BLaER1 (cell line): ENCODE measurements at regions not wholly inside any gene's neighbourhood (a gene's known extent, or its start where the extent isn't known, plus 50 kb on each side); places are given as distances from the start of the nearest gene placed in this dataset.

ENCODE experiments used
- H3K27ac ChIP-seq: shearing (Covaris generic); formaldehyde crosslinking; 2 replicates; pipeline ENCODE4 v1.8.1; 2022
- H3K27me3 ChIP-seq: shearing (Covaris generic); formaldehyde crosslinking; 2 replicates; pipeline ENCODE4 v1.8.1; 2022
- H3K36me3 ChIP-seq: shearing (Covaris generic); formaldehyde crosslinking; 2 replicates; pipeline ENCODE4 v1.8.1; 2022
- H3K4me1 ChIP-seq: shearing (Covaris generic); formaldehyde crosslinking; 2 replicates; pipeline ENCODE4 v1.8.1; 2022
- H3K4me2 ChIP-seq: shearing (Covaris generic); formaldehyde crosslinking; 2 replicates; pipeline ENCODE4 v1.8.1; 2022
- H3K4me3 ChIP-seq: shearing (Covaris generic); formaldehyde crosslinking; 2 replicates; pipeline ENCODE4 v1.8.1; 2022
- H3K9ac ChIP-seq: shearing (Covaris generic); formaldehyde crosslinking; 2 replicates; pipeline ENCODE4 v1.8.1; 2022
- H3K9me3 ChIP-seq: shearing (Covaris generic); formaldehyde crosslinking; 2 replicates; pipeline ENCODE4 v1.8.1; 2022
- H4K20me1 ChIP-seq: shearing (Covaris generic); formaldehyde crosslinking; 2 replicates; pipeline ENCODE4 v1.8.1; 2022
- Cebpa-rat ChIP-seq: shearing (Covaris generic); IDR thresholded peaks from 2 replicates; pipeline ENCODE4 v1.8.1; 2022

GRCh38 chr4:123312951-123313592, 83.5 kb upstream of the SPRY1 start:
- TF ChIP-seq Cebpa-rat, result no peak
- 0 out of 2 replicates have a peak, but pooled peaks cover 7% of the 10 kb centered on the region for H3K36me3 ChIP-seq
- H3K27me3 ChIP-seq, result no peaks in the 10 kb centered on the region
- no peak overlapping the region for H3K4me2 ChIP-seq
- H3K4me3 ChIP-seq, result no peak overlapping the region
- no peak overlapping the region for H3K27ac ChIP-seq
- no peaks in the 10 kb centered on the region for H3K4me1 ChIP-seq
- no peaks in the 10 kb centered on the region for H4K20me1 ChIP-seq
- H3K9ac ChIP-seq, result no peak overlapping the region
- H3K9me3 ChIP-seq, result no peaks in the 10 kb centered on the region; the same call in 1 of the 2 replicates

- Histone ChIP-seq H3K4me2 (no peak overlapping the region), H3K9ac (no peak overlapping the region), H3K27me3 (no peaks in the 10 kb centered on the region), H3K36me3 (0 out of 2 replicates have a peak, but pooled peaks cover 7% of the 10 kb centered on the region), H3K4me1 (no peaks in the 10 kb centered on the region), H3K9me3 (no peaks in the 10 kb centered on the region; the same call in 1 of the 2 replicates), H3K4me3 (no peak overlapping the region), H3K27ac (no peak overlapping the region), H4K20me1 (no peaks in the 10 kb centered on the region)
- no peak for TF ChIP-seq Cebpa-rat
Observed at GRCh38 chr4:123315617-123316016, 81.0 kb upstream of the SPRY1 start.

- H3K4me1 ChIP-seq, result no peaks in the 10 kb centered on the region
- no peak overlapping the region for H3K9ac ChIP-seq
- no peak for TF ChIP-seq Cebpa-rat
- no peak overlapping the region for H3K27ac ChIP-seq
- 0 out of 2 replicates have a peak, but pooled peaks cover 7% of the 10 kb centered on the region for H3K36me3 ChIP-seq
- no peak overlapping the region for H3K4me3 ChIP-seq
- no peak overlapping the region for H3K4me2 ChIP-seq
- H3K9me3 ChIP-seq, result peaks cover 11% of the 10 kb centered on the region
- no peaks in the 10 kb centered on the region for H3K27me3 ChIP-seq
- H4K20me1 ChIP-seq, result no peaks in the 10 kb centered on the region
Observed at GRCh38 chr4:123317211-123317610, 79.4 kb upstream of the SPRY1 start.

GRCh38 chr4:123319639-123320038, 77.0 kb upstream of the SPRY1 start:
- Histone ChIP-seq H3K4me1 (peaks cover 4% of the 10 kb centered on the region), H3K9me3 (peaks cover 21% of the 10 kb centered on the region), H3K9ac (no peak overlapping the region), H4K20me1 (no peaks in the 10 kb centered on the region), H3K27me3 (no peaks in the 10 kb centered on the region), H3K4me2 (no peak overlapping the region), H3K4me3 (no peak overlapping the region), H3K27ac (no peak overlapping the region), H3K36me3 (0 out of 2 replicates have a peak, but pooled peaks cover 7% of the 10 kb centered on the region)
- no peak for TF ChIP-seq Cebpa-rat

GRCh38 chr4:123323998-123324397, 72.6 kb upstream of the SPRY1 start:
- H3K27ac ChIP-seq, result no peak overlapping the region

GRCh38 chr4:123325241-123325681, 71.3 kb upstream of the SPRY1 start:
- no peak for TF ChIP-seq Cebpa-rat
- H3K9ac ChIP-seq, result no peak overlapping the region
- H3K4me2 ChIP-seq, result peak overlapping the region; percentile 68
- peak overlapping the region; percentile 16; the same call in 1 of the 2 replicates for H3K4me3 ChIP-seq
- H3K9me3 ChIP-seq, result peaks cover 42% of the 10 kb centered on the region
- H4K20me1 ChIP-seq, result no peaks in the 10 kb centered on the region
- peaks cover 39% of the 10 kb centered on the region for H3K4me1 ChIP-seq
- H3K36me3 ChIP-seq, result no peaks in the 10 kb centered on the region
- peak overlapping the region; percentile 74 for H3K27ac ChIP-seq
- H3K27me3 ChIP-seq, result no peaks in the 10 kb centered on the region

More at GRCh38 chr4:123323998-123324397, 72.6 kb upstream of the SPRY1 start:
- H3K27me3 ChIP-seq, result no peaks in the 10 kb centered on the region
- no peak overlapping the region for H3K4me2 ChIP-seq
- no peaks in the 10 kb centered on the region for H3K36me3 ChIP-seq
- peaks cover 39% of the 10 kb centered on the region for H3K4me1 ChIP-seq
- H3K4me3 ChIP-seq, result no peak overlapping the region
- H3K9ac ChIP-seq, result no peak overlapping the region
- no peak for TF ChIP-seq Cebpa-rat
- no peaks in the 10 kb centered on the region for H4K20me1 ChIP-seq
- H3K9me3 ChIP-seq, result peaks cover 32% of the 10 kb centered on the region

- H3K27ac ChIP-seq, result peak overlapping the region; percentile 42
- no peak overlapping the region for H3K9ac ChIP-seq
- H3K36me3 ChIP-seq, result no peaks in the 10 kb centered on the region
- no peaks in the 10 kb centered on the region for H4K20me1 ChIP-seq
- H3K27me3 ChIP-seq, result no peaks in the 10 kb centered on the region
- TF ChIP-seq Cebpa-rat, result no peak
- H3K4me3 ChIP-seq, result 0 out of 2 replicates have a peak overlapping the region, but pooled peaks have one; percentile 1
- H3K9me3 ChIP-seq, result peaks cover 36% of the 10 kb centered on the region
- H3K4me2 ChIP-seq, result peak overlapping the region; percentile 68
- peaks cover 39% of the 10 kb centered on the region for H3K4me1 ChIP-seq
Observed at GRCh38 chr4:123327346-123327745, 69.2 kb upstream of the SPRY1 start.

GRCh38 chr4:123327846-123328429, 68.7 kb upstream of the SPRY1 start:
- Histone ChIP-seq H4K20me1 (no peaks in the 10 kb centered on the region), H3K9ac (no peak overlapping the region), H3K4me1 (peaks cover 39% of the 10 kb centered on the region), H3K4me3 (0 out of 2 replicates have a peak overlapping the region, but pooled peaks have one; percentile 1), H3K4me2 (peak overlapping the region; percentile 68), H3K27ac (peak overlapping the region; percentile 42), H3K27me3 (no peaks in the 10 kb centered on the region), H3K36me3 (no peaks in the 10 kb centered on the region), H3K9me3 (peaks cover 32% of the 10 kb centered on the region)
- TF ChIP-seq Cebpa-rat, result no peak

GRCh38 chr4:123338715-123339114, 57.9 kb upstream of the SPRY1 start:
- H3K9ac ChIP-seq, result no peak overlapping the region
- no peak overlapping the region for H3K4me2 ChIP-seq
- H3K27ac ChIP-seq, result no peak overlapping the region
- no peak for TF ChIP-seq Cebpa-rat
- no peaks in the 10 kb centered on the region for H3K27me3 ChIP-seq
- no peaks in the 10 kb centered on the region for H3K36me3 ChIP-seq
- H3K4me1 ChIP-seq, result no peaks in the 10 kb centered on the region
- H4K20me1 ChIP-seq, result no peaks in the 10 kb centered on the region
- peaks cover 11% of the 10 kb centered on the region for H3K9me3 ChIP-seq
- H3K4me3 ChIP-seq, result no peak overlapping the region
